Lung (tissue), 11 donors: ENCODE measurements at regions not wholly inside any gene's neighbourhood (a gene's known extent, or its start where the extent isn't known, plus 50 kb on each side); places are given as distances from the start of the nearest gene placed in this dataset.

Experiments
- ATAC-seq: fragments of 200-7000 bp; cut with Tn5 transposase; one replicate; pipeline ENCODE4 v1.9.1; 2020; ENCODE audit warnings: moderate number of reproducible peaks; ENCODE audit not compliant: insufficient read depth, low FRiP score
- DNase-seq, 3 donors: peaks; one replicate each; pipeline ENCODE4 v3.0.0-alpha.2; 2013 to 2017
- H3K27ac ChIP-seq, 2 donors: one replicate each; pipeline ENCODE4 v1.5.1; 2013; ENCODE audit warnings: mild to moderate bottlenecking in 2 of 2, moderate library complexity in 2 of 2, control low read depth in 1 of 2, inconsistent platforms in 1 of 2, low read depth in 1 of 2, low read length in 1 of 2
- H3K27me3 ChIP-seq, 3 donors: one replicate each; pipeline ENCODE4 v1.5.1; 2013; ENCODE audit warnings: low read length in 2 of 3; ENCODE audit not compliant: control insufficient read depth in 3 of 3, insufficient read depth in 3 of 3
- H3K36me3 ChIP-seq, 4 donors: one replicate each; pipeline ENCODE4 v1.5.1; 2013; ENCODE audit warnings: low read length in 4 of 4, mild to moderate bottlenecking in 1 of 4, moderate library complexity in 1 of 4; ENCODE audit not compliant: control insufficient read depth in 4 of 4, insufficient read depth in 4 of 4
- H3K4me1 ChIP-seq, 5 donors: one replicate each; pipeline ENCODE4 v1.5.1; 2013; ENCODE audit warnings: low read length in 5 of 5, mild to moderate bottlenecking in 2 of 5, moderate library complexity in 1 of 5; ENCODE audit not compliant: control insufficient read depth in 5 of 5, insufficient read depth in 5 of 5
- H3K4me3 ChIP-seq: one replicate; pipeline ENCODE4 v1.5.1; 2013; ENCODE audit warnings: mild to moderate bottlenecking, control low read depth, moderate library complexity
- H3K9ac ChIP-seq, 2 donors: one replicate each; pipeline ENCODE4 v1.5.1; 2013; ENCODE audit warnings: low read length in 2 of 2, control low read depth in 1 of 2; ENCODE audit not compliant: insufficient read depth in 1 of 2
- H3K9me3 ChIP-seq, 4 donors: one replicate each; pipeline ENCODE4 v1.5.1; 2013; ENCODE audit warnings: low read length in 3 of 4, mild to moderate bottlenecking in 1 of 4, moderate library complexity in 1 of 4; ENCODE audit not compliant: control insufficient read depth in 4 of 4, insufficient read depth in 3 of 4
- WGBS, 2 donors: extraction: QIAGEN DNeasy Blood & Tissue Kit; methylation state at CpG; one replicate each; pipeline ENCODE4 v1.1.7; 2013; 5-methylcytosine and 5-hydroxymethylcytosine counted together
- TF ChIP-seq, protein P1 (sequence below): IDR thresholded peaks from 2 replicates; pipeline ENCODE4 v1.5.1; 2012; ENCODE audit warnings: mild to moderate bottlenecking; ENCODE audit errors: control extremely low read depth, extremely low read depth
- donor health status: control.
- donor health status: control.
- donor health status: Bipolar disorder and iron deficiency.
- donor health status: healthy.
- donor health status: DM: yes; HTN: yes; CAD: no.

DNA sequence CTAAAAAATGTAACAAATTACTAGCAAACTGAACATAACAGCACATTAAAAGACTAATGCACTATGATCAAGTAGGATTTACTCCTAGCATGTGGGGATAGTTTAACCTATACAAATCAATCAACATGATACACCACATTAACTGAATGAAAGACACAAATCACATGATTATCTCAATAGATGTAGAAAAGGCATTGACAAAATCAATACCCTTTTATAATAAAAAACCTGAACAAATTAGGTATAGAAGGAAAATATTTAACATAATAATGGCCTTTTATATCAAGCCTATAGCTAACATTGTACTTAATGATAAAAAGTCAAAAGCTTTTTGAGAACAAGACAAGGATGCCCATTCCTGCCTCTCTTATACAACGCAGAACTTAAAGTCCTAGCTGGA, 540.0 kb downstream of the RERGL start:
- no peak for DNase-seq
- 89 to 93% methylated on average over 1 of the region's 1 CpG for WGBS, 2 donors

GRCh38 chr12:17540921-17541320, 549.1 kb downstream of the RERGL start:
- Histone ChIP-seq H3K9me3 (peaks cover 0 to 15% (median 2%) of the 10 kb centered on the region in 4 donors), H3K9ac (no peak overlapping the region), H3K27ac (no peak overlapping the region), H3K27me3 (no peaks in the 10 kb centered on the region), H3K4me1 (no peaks in the 10 kb centered on the region), H3K4me3 (no peak overlapping the region), H3K36me3 (no peaks in the 10 kb centered on the region)
- DNase-seq (no peak), ATAC-seq (no peak)
- TF ChIP-seq, protein P1, sequence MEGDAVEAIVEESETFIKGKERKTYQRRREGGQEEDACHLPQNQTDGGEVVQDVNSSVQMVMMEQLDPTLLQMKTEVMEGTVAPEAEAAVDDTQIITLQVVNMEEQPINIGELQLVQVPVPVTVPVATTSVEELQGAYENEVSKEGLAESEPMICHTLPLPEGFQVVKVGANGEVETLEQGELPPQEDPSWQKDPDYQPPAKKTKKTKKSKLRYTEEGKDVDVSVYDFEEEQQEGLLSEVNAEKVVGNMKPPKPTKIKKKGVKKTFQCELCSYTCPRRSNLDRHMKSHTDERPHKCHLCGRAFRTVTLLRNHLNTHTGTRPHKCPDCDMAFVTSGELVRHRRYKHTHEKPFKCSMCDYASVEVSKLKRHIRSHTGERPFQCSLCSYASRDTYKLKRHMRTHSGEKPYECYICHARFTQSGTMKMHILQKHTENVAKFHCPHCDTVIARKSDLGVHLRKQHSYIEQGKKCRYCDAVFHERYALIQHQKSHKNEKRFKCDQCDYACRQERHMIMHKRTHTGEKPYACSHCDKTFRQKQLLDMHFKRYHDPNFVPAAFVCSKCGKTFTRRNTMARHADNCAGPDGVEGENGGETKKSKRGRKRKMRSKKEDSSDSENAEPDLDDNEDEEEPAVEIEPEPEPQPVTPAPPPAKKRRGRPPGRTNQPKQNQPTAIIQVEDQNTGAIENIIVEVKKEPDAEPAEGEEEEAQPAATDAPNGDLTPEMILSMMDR = no peak
- WGBS, 2 donors = 60 to 65% methylated on average over 2 of the region's 2 CpGs

More for the DNA sequence above, 540.0 kb downstream of the RERGL start:
- ATAC-seq = no peak
- H3K4me1 ChIP-seq = no peaks in the 10 kb centered on the region
- no peaks in the 10 kb centered on the region for H3K27me3 ChIP-seq
- no peak overlapping the region for H3K9ac ChIP-seq
- TF ChIP-seq, protein P1 = no peak
- H3K9me3 ChIP-seq = peaks cover 0 to 7% (median 3%) of the 10 kb centered on the region in 4 donors
- H3K27ac ChIP-seq = no peak overlapping the region
- no peak overlapping the region for H3K4me3 ChIP-seq
- H3K36me3 ChIP-seq = no peaks in the 10 kb centered on the region

GRCh38 chr12:17528394-17528793, 561.6 kb downstream of the RERGL start:
- no peak overlapping the region for H3K9ac ChIP-seq
- 13 to 15% methylated on average over 2 of the region's 2 CpGs for WGBS, 2 donors
- peaks cover 0 to 2% (median 0%) of the 10 kb centered on the region in 4 donors for H3K9me3 ChIP-seq
- H3K4me1 ChIP-seq = no peaks in the 10 kb centered on the region
- H3K27me3 ChIP-seq = no peaks in the 10 kb centered on the region
- DNase-seq = no peak
- no peak overlapping the region for H3K27ac ChIP-seq
- no peak for ATAC-seq
- TF ChIP-seq, protein P1 = no peak
- H3K36me3 ChIP-seq = no peaks in the 10 kb centered on the region
- H3K4me3 ChIP-seq = no peak overlapping the region

GRCh38 chr12:17527021-17527420, 563.0 kb downstream of the RERGL start:
- Histone ChIP-seq H3K4me1 (no peaks in the 10 kb centered on the region), H3K9me3 (peaks cover 0 to 2% (median 0%) of the 10 kb centered on the region in 4 donors), H3K27me3 (no peaks in the 10 kb centered on the region), H3K27ac (no peak overlapping the region), H3K4me3 (no peak overlapping the region), H3K36me3 (no peaks in the 10 kb centered on the region), H3K9ac (no peak overlapping the region)
- TF ChIP-seq, protein P1 = no peak
- DNase-seq = no peak
- ATAC-seq = no peak
- 77 to 80% methylated on average over 1 of the region's 1 CpG for WGBS, 2 donors
